Activated CD4-positive, alpha-beta T cell treated with anti-CD3 and anti-CD28 coated beads, Interleukin-2, amount 10 ng/mL, durations not matched to agents 7 days and 5 days (primary cell): ENCODE measurements at regions not wholly inside any gene's neighbourhood (a gene's known extent, or its start where the extent isn't known, plus 50 kb on each side); places are given as distances from the start of the nearest gene placed in this dataset.

Experiments used
- CTCF ChIA-PET: fragments of 350-600 bp; sonication (Branson Sonifier 250); formaldehyde crosslinking; loops from one replicate; lab custom pipeline; 2021; ENCODE audit warnings: antibody characterized with exemption; lab: Charles Lee
- POLR2A ChIA-PET: fragments of 350-600 bp; sonication (Branson Sonifier 250); formaldehyde crosslinking; loops from one replicate; lab custom pipeline; 2021; ENCODE audit warnings: antibody characterized with exemption; lab: Charles Lee
- DNase-seq: peaks from one replicate; pipeline ENCODE4 v3.0.0-alpha.2; 2020
- H3K27ac Mint-ChIP-seq: one replicate; pipeline ENCODE4 v1.8.0; 2021; ENCODE audit warnings: mild to moderate bottlenecking, moderate library complexity, mixed read lengths
- H3K27me3 Mint-ChIP-seq: one replicate; pipeline ENCODE4 v1.8.0; 2021; ENCODE audit warnings: mixed read lengths
- H3K36me3 Mint-ChIP-seq: one replicate; pipeline ENCODE4 v1.8.0; 2021; ENCODE audit warnings: low read depth, mixed read lengths
- H3K4me1 Mint-ChIP-seq: one replicate; pipeline ENCODE4 v1.8.0; 2021; ENCODE audit warnings: mixed read lengths
- H3K4me3 Mint-ChIP-seq: one replicate; pipeline ENCODE4 v1.8.0; 2021; ENCODE audit warnings: mild to moderate bottlenecking, moderate library complexity, mixed read lengths
- H3K9me3 Mint-ChIP-seq: one replicate; pipeline ENCODE4 v1.8.0; 2021; ENCODE audit warnings: mixed read lengths

DNA sequence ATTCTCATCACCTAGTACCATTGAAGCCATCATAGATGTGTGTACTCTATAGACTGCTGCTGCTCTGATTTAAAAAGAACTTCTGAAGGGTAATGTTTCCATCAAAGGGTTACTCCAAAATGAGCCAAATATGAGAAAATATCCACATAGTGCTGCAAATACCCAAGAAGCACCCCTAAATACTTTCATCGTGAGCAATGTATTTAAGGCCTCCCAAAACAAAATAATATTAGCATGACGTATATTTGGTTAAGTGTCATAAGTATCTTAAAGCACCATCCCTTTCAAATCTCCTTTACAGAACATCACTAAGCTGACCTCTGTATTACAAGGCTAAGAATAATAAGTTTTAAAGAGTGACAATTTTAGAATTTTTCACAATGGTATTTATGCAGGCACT, 421.8 kb downstream of the MTRR start:
- ChIA-PET POLR2A (no interaction called here), CTCF (no interaction called here)
- no peaks in the 10 kb centered on the region for H3K9me3 Mint-ChIP-seq
- DNase-seq = no peak
- H3K27me3 Mint-ChIP-seq = no peaks in the 10 kb centered on the region
- H3K27ac Mint-ChIP-seq = no peak overlapping the region
- no peak overlapping the region for H3K4me3 Mint-ChIP-seq
- no peaks in the 10 kb centered on the region for H3K36me3 Mint-ChIP-seq
- no peaks in the 10 kb centered on the region for H3K4me1 Mint-ChIP-seq

DNA sequence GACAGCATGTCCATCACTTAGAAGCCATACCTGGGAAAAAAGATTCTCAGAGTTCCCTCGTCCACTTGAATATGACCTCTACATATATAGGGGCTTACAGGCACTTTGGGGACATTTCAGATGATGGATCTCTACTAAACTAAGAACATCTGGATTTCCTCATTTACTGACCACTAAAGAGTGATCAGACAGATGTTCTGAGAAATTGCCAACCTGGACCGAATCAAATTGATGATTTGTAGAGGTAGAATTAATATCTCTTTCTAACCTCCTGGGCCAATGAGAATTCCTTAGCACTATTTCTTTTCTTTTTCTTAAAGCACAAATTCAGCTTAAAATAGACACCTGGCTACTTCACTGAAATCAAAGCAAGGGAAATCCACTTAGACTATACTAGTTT, 422.7 kb downstream of the MTRR start:
- H3K9me3 Mint-ChIP-seq = no peaks in the 10 kb centered on the region
- ChIA-PET CTCF (no interaction called here), POLR2A (no interaction called here)
- no peak for DNase-seq
- H3K4me3 Mint-ChIP-seq = no peak overlapping the region
- no peak overlapping the region for H3K27ac Mint-ChIP-seq
- no peaks in the 10 kb centered on the region for H3K27me3 Mint-ChIP-seq
- no peaks in the 10 kb centered on the region for H3K4me1 Mint-ChIP-seq
- H3K36me3 Mint-ChIP-seq = no peaks in the 10 kb centered on the region

DNA sequence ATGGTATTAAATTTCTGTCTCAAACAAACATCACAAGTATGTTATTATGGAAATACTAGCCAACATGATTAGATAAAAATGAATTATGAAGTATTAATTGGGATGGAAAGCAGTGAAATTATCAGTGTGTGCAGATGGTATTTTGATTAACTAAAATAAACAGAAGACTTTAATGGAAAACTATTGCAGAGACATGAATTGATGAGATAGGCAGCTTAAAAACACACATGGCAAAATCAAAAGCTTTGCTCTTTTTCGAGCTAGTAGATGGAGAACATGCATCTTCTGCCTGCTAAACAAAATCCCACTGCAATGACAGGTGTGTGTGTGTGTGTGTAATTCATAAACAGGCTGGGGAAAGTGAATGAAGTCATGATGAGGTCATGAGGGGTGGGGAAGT, 426.2 kb downstream of the MTRR start:
- POLR2A ChIA-PET = no interaction called here
- CTCF ChIA-PET = no interaction called here
- no peak overlapping the region for H3K4me3 Mint-ChIP-seq

DNA sequence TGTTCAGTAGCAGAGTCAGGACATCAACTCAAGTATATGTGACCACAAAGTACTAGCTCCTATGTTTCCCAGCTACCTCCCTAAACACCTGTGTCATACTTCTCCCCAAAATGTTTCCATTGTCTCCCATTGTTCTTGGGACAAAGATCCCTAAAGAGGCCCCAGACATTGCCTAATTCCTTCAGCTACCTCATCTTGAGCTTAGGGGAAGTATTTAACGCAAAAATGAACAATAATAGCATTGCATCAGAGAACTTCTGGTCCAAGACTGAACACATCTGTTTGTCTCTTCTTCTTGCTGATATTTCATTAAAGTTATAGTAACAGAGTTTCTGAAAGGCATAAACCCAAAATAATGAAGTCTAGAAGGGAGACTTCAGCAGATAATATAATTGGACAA, 430.8 kb downstream of the MTRR start:
- Mint-ChIP-seq H3K27ac (no peak overlapping the region), H3K4me1 (no peaks in the 10 kb centered on the region), H3K36me3 (no peaks in the 10 kb centered on the region), H3K4me3 (no peak overlapping the region), H3K27me3 (no peaks in the 10 kb centered on the region), H3K9me3 (no peaks in the 10 kb centered on the region)
- no peak for DNase-seq
- CTCF ChIA-PET = interaction anchor here (0.5 kb wide), 1 partner anchor 249 kb away, joined by 3 read pairs; no protein-coding TSS in a partner anchor
- POLR2A ChIA-PET = no interaction called here

More for the DNA sequence above, 426.2 kb downstream of the MTRR start:
- H3K9me3 Mint-ChIP-seq = no peaks in the 10 kb centered on the region
- H3K27me3 Mint-ChIP-seq = no peaks in the 10 kb centered on the region
- no peak overlapping the region for H3K27ac Mint-ChIP-seq
- H3K36me3 Mint-ChIP-seq = no peaks in the 10 kb centered on the region
- no peak for DNase-seq
- H3K4me1 Mint-ChIP-seq = no peaks in the 10 kb centered on the region

DNA sequence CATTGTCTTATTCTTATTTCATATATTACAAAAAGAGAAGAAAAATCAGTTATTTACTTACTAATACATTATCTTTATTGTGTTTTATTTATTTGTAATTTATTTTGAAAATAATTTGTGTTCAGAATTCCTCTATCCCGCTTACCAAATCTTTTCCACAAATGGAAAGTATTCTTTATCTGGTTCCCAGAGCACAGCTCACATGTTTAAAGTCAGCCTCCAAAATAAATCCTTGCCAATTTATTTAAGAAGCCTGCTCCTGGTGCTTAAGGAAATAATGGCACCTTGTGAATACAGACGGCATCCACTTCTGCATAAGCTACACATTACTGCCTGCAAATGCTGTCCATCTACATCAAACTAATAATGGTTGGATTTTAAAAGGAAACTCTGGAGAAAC, 435.4 kb downstream of the MTRR start:
- Mint-ChIP-seq H3K27ac (no peak overlapping the region), H3K4me3 (no peak overlapping the region), H3K9me3 (peaks cover 9% of the 10 kb centered on the region), H3K4me1 (no peaks in the 10 kb centered on the region), H3K36me3 (no peaks in the 10 kb centered on the region), H3K27me3 (no peaks in the 10 kb centered on the region)
- DNase-seq = no peak
- ChIA-PET POLR2A (no interaction called here), CTCF (no interaction called here)

DNA sequence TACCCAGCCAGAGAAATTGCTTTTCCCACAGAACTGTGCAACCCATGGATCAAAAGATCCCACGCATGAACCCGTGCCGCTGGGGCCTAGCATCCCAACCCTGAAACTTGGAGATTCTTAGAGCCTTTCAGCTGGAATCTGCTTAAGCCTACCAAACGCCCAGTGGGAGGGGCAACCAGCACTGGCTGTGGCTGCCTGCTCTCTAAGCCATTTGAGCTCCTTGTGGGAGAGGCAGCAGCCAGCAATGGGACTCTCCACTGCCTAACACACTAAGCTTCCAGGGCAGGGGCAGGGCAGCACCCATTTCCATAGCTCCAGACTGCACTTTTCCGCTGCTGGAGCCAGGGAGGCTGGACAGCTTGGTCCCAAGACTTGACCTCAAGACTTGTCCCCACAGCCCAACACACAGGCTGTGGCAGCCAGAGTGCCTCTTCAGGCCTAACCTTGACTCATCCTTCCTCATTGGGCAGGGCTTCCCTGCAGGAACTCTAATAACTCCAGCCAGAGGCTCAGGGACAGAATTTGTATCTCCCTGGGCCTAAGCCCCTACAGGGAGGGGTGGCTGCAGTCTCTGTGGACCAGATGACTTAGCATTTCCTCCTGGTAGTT, 437.4 kb downstream of the MTRR start:
- Mint-ChIP-seq H3K9me3 (peaks cover 11% of the 10 kb centered on the region), H3K4me3 (no peak overlapping the region), H3K4me1 (no peaks in the 10 kb centered on the region), H3K27me3 (no peaks in the 10 kb centered on the region), H3K27ac (no peak overlapping the region), H3K36me3 (no peaks in the 10 kb centered on the region)
- ChIA-PET CTCF (no interaction called here), POLR2A (no interaction called here)
- DNase-seq = no peak

DNA sequence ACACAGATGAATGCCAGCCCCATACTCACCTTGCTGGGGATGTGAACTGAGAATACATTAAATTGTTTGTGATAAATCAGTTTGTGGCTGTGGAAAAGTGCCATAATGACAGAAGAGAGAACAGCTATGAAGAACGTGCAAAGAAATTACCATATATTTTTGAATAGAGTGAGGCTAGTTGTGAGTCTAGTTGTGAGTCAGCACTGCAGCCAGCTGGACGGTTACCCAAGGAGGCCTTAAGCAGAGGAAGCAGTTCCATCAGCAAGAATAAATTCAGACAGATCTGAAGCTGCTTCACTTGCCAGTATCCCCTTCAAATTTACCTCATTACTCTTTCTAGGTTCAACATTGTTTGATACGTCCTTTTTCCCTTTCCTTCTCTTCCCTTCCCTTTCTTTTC, 446.0 kb downstream of the MTRR start:
- ChIA-PET CTCF (no interaction called here), POLR2A (no interaction called here)
- no peak overlapping the region for H3K4me3 Mint-ChIP-seq
- H3K9me3 Mint-ChIP-seq = peaks cover 7% of the 10 kb centered on the region
- H3K36me3 Mint-ChIP-seq = no peaks in the 10 kb centered on the region
- H3K27ac Mint-ChIP-seq = no peak overlapping the region
- no peaks in the 10 kb centered on the region for H3K27me3 Mint-ChIP-seq
- no peaks in the 10 kb centered on the region for H3K4me1 Mint-ChIP-seq
- DNase-seq = no peak

DNA sequence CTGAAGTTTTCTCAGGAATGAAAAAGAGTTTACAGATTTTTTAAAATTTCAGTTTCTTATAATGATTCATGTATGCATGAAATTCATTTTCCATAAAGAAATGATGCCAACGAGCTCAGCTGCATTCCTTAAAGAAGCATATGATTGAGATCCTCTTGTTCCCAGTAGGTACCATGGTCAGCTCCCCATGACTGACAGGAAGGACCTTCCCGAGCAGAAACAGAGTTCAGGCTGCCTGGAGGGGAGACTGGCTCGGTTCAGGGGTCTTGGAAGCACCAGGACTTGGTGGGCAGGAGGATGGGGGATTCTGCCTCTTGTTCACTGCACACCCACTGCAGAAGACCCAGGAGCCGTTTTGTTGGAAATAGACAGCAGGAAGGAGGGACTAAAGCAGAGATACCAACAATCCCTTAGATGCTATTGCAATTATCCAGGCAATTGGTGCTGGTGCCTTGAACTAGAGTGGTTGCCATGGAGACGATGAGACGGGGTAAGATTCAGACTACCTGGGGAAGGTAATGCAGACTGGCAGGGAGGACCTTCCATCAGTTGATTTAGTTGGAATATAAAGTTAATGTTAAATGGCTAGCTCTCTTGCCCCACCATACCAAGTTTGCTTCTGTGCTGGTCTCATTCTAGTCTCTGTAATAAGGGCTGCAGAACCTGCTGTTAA, 447.8 kb downstream of the MTRR start:
- ChIA-PET CTCF (no interaction called here), POLR2A (no interaction called here)
- H3K4me3 Mint-ChIP-seq = no peak overlapping the region
- H3K27ac Mint-ChIP-seq = no peak overlapping the region
- H3K4me1 Mint-ChIP-seq = no peaks in the 10 kb centered on the region
- DNase-seq = no peak
- peaks cover 4% of the 10 kb centered on the region for H3K9me3 Mint-ChIP-seq
- H3K27me3 Mint-ChIP-seq = no peaks in the 10 kb centered on the region
- H3K36me3 Mint-ChIP-seq = no peaks in the 10 kb centered on the region

DNA sequence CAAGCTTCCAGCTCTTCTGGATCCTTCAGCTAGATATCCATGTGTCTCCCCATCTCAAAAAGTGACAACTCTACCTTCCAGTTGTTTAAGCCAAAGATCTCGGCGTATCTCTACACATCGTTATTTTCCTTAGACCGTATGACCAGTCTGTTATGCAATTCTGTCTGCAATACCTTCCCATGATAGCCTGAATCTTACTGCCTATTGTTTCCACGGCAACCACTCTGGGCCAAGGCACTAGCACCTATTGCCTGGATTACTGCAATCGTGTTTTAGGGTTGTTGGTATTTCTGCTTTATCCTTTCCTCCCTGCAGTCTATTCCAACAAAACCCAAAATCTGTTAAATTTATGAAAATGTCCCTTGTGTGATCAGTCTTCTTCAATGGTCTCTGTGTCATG, 448.4 kb downstream of the MTRR start:
- Mint-ChIP-seq H3K9me3 (peaks cover 4% of the 10 kb centered on the region), H3K36me3 (no peaks in the 10 kb centered on the region), H3K4me3 (no peak overlapping the region), H3K27me3 (no peaks in the 10 kb centered on the region), H3K4me1 (no peaks in the 10 kb centered on the region), H3K27ac (no peak overlapping the region)
- DNase-seq = no peak
- CTCF ChIA-PET = no interaction called here
- POLR2A ChIA-PET = no interaction called here

DNA sequence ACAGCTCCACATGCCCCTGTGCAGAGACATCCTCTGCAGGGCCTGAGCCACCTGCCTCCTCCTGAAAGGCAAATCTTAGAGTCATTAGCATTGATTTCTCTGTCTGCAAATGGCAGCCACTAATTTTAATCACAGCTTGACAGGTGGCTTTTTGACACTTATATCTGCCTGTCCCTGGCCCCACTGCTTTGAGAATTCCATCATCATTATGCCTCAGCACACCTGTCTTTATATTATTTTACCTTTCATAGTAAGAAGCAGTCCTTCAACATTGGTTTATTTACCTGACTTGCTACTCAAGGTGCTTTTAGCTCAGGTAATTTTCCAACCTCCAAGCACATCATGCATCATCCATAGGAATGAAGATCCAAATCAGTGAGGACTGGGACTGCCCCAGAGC, 451.3 kb downstream of the MTRR start:
- no peak for DNase-seq
- no peaks in the 10 kb centered on the region for H3K27me3 Mint-ChIP-seq
- ChIA-PET CTCF (no interaction called here), POLR2A (no interaction called here)
- H3K27ac Mint-ChIP-seq = no peak overlapping the region
- H3K36me3 Mint-ChIP-seq = no peaks in the 10 kb centered on the region
- H3K4me3 Mint-ChIP-seq = no peak overlapping the region
- H3K4me1 Mint-ChIP-seq = no peaks in the 10 kb centered on the region
- H3K9me3 Mint-ChIP-seq = peaks cover 4% of the 10 kb centered on the region

DNA sequence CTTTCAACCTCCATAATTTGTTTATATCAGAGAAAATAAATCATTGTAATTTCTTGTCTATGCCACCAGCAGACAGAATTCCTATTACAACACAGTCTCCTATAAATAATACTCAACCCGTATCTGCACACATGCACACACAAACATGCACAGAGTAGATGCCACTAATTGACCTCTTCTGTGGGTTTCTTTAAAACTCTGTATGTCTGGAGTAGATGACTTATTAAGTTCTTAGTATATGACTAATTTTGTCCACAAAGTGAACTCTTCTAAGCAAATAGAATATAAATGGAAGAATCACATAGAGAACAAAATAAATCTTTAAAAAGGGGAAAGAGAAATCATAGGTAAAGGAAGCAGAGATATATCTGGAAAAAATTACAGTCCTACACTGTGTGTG, 452.3 kb downstream of the MTRR start:
- ChIA-PET POLR2A (no interaction called here), CTCF (no interaction called here)
- H3K27ac Mint-ChIP-seq = no peak overlapping the region
- no peaks in the 10 kb centered on the region for H3K36me3 Mint-ChIP-seq
- H3K4me1 Mint-ChIP-seq = no peaks in the 10 kb centered on the region
- no peak overlapping the region for H3K4me3 Mint-ChIP-seq
- DNase-seq = no peak
- H3K9me3 Mint-ChIP-seq = peaks cover 4% of the 10 kb centered on the region
- no peaks in the 10 kb centered on the region for H3K27me3 Mint-ChIP-seq

DNA sequence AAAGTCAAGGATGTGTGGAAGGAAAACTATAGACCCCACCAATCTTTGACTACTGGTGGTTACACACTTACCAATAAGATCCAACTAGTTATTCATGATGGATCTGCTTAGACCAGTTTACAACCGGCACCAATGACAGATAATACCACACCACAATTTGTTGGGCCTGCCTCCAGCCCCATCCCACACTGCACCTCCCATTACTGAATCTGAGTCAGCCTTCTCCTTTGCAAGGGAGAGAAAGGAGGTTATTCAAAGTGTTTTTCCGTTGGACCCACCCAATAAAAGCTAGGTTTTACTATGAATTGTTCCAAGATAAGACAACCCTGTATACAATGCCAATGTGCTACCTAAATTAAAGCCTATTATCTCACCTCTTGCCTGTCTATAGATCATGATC, 453.5 kb downstream of the MTRR start:
- peaks cover 4% of the 10 kb centered on the region for H3K9me3 Mint-ChIP-seq
- no peaks in the 10 kb centered on the region for H3K27me3 Mint-ChIP-seq
- no peaks in the 10 kb centered on the region for H3K4me1 Mint-ChIP-seq
- ChIA-PET POLR2A (no interaction called here), CTCF (no interaction called here)
- H3K27ac Mint-ChIP-seq = no peak overlapping the region
- DNase-seq = no peak
- no peaks in the 10 kb centered on the region for H3K36me3 Mint-ChIP-seq
- H3K4me3 Mint-ChIP-seq = no peak overlapping the region

DNA sequence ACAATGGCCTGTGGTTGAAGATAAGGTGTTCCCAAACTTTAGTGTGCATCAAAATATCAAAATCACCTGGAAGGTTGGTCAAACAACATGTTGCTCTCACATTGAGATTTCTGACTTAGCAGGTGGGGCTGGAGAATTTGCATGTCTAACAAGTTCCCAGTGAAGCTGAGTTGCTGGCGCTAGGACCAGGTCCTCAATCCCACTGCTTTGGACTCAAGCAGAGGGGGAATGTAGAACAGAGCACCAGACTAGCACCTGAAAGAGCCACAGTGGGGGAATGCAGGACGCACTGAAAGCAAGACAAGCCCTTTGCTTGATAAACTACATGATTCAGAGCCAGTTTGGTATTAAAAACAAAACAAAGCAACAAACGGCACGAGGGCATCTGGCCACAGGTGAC, 458.1 kb downstream of the MTRR start:
- H3K4me3 Mint-ChIP-seq = no peak overlapping the region
- no peaks in the 10 kb centered on the region for H3K27me3 Mint-ChIP-seq
- H3K36me3 Mint-ChIP-seq = no peaks in the 10 kb centered on the region
- CTCF ChIA-PET = no interaction called here
- no peaks in the 10 kb centered on the region for H3K9me3 Mint-ChIP-seq
- no peaks in the 10 kb centered on the region for H3K4me1 Mint-ChIP-seq
- no peak overlapping the region for H3K27ac Mint-ChIP-seq
- no peak for DNase-seq
- POLR2A ChIA-PET = no interaction called here

DNA sequence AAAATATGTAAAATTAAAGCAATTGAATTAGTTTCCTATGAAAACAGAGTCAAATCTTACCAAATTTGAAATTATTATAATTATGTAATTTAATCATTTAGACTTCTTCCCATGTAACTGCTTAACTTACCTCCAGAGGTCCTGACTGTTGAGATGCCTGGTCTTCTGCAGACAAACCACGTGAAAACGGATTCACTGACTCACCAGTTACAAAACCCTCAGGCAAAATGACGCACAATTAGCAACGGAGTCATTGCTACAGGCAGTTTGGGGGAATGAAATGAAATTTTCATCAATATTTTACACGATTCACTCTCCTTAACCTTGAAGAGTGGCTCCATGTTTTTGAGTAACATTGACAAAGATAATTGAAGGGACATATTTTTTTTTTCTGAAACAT, 460.8 kb downstream of the MTRR start:
- H3K36me3 Mint-ChIP-seq = no peaks in the 10 kb centered on the region
- no peak overlapping the region for H3K4me3 Mint-ChIP-seq
- no peak for DNase-seq
- H3K4me1 Mint-ChIP-seq = no peaks in the 10 kb centered on the region
- ChIA-PET CTCF (no interaction called here), POLR2A (no interaction called here)
- H3K27me3 Mint-ChIP-seq = no peaks in the 10 kb centered on the region
- H3K9me3 Mint-ChIP-seq = no peaks in the 10 kb centered on the region
- no peak overlapping the region for H3K27ac Mint-ChIP-seq
